Adrenal gland (tissue), 9 donors: ENCODE measurements at regions not wholly inside any gene's neighbourhood (a gene's known extent, or its start where the extent isn't known, plus 50 kb on each side); places are given as distances from the start of the nearest gene placed in this dataset.

Experiments used
- DNase-seq, 7 donors: peaks; one replicate each; pipeline ENCODE4 v3.0.0-alpha.2; 2019 to 2020
- H3K27ac ChIP-seq, 5 donors: fragments of 200-600 bp; sonication (generic) in 4 of 5; 1 replicate in 3 of 5; 2 replicates in 2 of 5; pipeline versions ENCODE4 v1.5.1 to v1.8.0; 2016 to 2020; ENCODE audit warnings: mild to moderate bottlenecking in 1 of 5
- H3K27me3 ChIP-seq: fragments of 200-600 bp; 2 replicates; pipeline ENCODE4 v1.8.0; 2021
- H3K36me3 ChIP-seq, 2 donors: fragments of 200-600 bp; replicated peaks in 1 of 2; 1 replicate in 1 of 2; 2 replicates in 1 of 2; pipeline versions ENCODE4 v1.5.1 to v1.8.0; 2018 to 2022
- H3K4me1 ChIP-seq, 2 donors: fragments of 200-600 bp; replicated peaks in 1 of 2; 1 replicate in 1 of 2; 2 replicates in 1 of 2; pipeline versions ENCODE4 v1.5.1 to v1.8.0; 2018 to 2021
- H3K4me3 ChIP-seq, 4 donors: fragments of 200-600 bp; sonication (generic) in 3 of 4; one replicate each; pipeline ENCODE4 v1.5.1; 2016 to 2018
- H3K9me3 ChIP-seq, 3 donors: fragments of 200-600 bp; sonication (generic) in 1 of 3; replicated peaks in 1 of 3; 1 replicate in 2 of 3; 2 replicates in 1 of 3; pipeline versions ENCODE4 v1.5.1 to v1.8.0; 2016 to 2021
- POLR2A ChIP-seq, 2 donors: fragments of 450-650 bp; IDR thresholded peaks; one replicate each; pipeline ENCODE4 v1.6.1; 2017; ENCODE audit warnings: antibody characterized with exemption in 2 of 2, mild to moderate bottlenecking in 2 of 2, moderate library complexity in 1 of 2
- WGBS, 4 donors: extraction: QIAGEN DNeasy Blood & Tissue Kit in 2 of 4; methylation state at CpG; one replicate each; pipeline versions ENCODE4 v1.1.5 to v1.1.7; 2013 to 2017; 5-methylcytosine and 5-hydroxymethylcytosine counted together
- intact Hi-C, 2 donors: fragments of 100-400 bp; cut with DNase I; formaldehyde crosslinking; loops; one replicate each; pipeline versions ENCODE4 v1.14.1 to v1.15.0; 2022 to 2023
- TF ChIP-seq, protein P1 (sequence below), 6 experiments: fragments of 450-650 bp in 4 of 6; fragments of 200-600 bp in 2 of 6; sonication (generic) in 1 of 6; IDR thresholded peaks; 1 replicate in 5 of 6; 2 replicates in 1 of 6; pipeline versions ENCODE4 v1.5.1 to v1.8.0; 2016 to 2021; ENCODE audit warnings: antibody characterized with exemption in 6 of 6, mild to moderate bottlenecking in 2 of 6, moderate library complexity in 1 of 6
- donor health status: healthy with polysubstance abuse.
- donor health status: Bipolar disorder and iron deficiency.
- donor health status: DM: yes; HTN: yes; CAD: no.
- donor health status: DM: no; HTN: no; CAD: no.
- donor health status: DM: no; HTN: no; CAD: no.

GRCh38 chr18:45464619-45465018 is 150.7 kb upstream of the SLC14A2 start:
- Histone ChIP-seq H3K4me3 (no peak overlapping the region), H3K9me3 (no peaks in the 10 kb centered on the region), H3K27ac (no peak overlapping the region), H3K36me3 (no peaks in the 10 kb centered on the region), H3K27me3 (no peaks in the 10 kb centered on the region), H3K4me1 (no peaks in the 10 kb centered on the region)
- TF ChIP-seq, protein P1, sequence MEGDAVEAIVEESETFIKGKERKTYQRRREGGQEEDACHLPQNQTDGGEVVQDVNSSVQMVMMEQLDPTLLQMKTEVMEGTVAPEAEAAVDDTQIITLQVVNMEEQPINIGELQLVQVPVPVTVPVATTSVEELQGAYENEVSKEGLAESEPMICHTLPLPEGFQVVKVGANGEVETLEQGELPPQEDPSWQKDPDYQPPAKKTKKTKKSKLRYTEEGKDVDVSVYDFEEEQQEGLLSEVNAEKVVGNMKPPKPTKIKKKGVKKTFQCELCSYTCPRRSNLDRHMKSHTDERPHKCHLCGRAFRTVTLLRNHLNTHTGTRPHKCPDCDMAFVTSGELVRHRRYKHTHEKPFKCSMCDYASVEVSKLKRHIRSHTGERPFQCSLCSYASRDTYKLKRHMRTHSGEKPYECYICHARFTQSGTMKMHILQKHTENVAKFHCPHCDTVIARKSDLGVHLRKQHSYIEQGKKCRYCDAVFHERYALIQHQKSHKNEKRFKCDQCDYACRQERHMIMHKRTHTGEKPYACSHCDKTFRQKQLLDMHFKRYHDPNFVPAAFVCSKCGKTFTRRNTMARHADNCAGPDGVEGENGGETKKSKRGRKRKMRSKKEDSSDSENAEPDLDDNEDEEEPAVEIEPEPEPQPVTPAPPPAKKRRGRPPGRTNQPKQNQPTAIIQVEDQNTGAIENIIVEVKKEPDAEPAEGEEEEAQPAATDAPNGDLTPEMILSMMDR (IDR thresholded peaks at IDR 0.05): no peak
- WGBS, 4 donors: 29 to 40% (median 36%) methylated on average over 8 of the region's 8 CpGs
- intact Hi-C loops: no loop called here
- DNase-seq: peak in 4 of 7 donors; percentile 12 to 63 (median 26)

DNA sequence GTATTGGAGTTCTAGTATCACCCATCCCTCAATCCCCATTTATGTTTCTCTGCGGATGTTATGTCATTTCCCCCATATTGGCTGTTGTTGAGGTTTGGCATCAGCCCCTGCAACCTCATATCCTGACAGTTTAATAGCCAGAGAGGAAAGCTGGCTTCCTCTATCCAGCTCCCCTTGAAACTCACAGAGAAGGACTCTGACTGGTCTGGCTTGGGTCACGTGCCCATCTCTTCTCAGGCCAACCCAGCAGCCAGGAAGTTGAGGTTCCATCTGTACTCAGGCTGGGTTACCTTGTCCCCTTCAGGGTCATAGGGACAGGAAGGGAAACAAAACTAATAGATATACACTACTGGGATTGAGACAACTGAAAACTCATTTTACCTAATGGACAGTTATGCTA is 148.0 kb upstream of the SLC14A2 start:
- 50 to 79% (median 61%) methylated on average over 2 of the region's 2 CpGs for WGBS, 4 donors
- DNase-seq: no peak
- no peaks in the 10 kb centered on the region for H3K27me3 ChIP-seq
- TF ChIP-seq, protein P1 (IDR thresholded peaks at IDR 0.05): no peak
- no peak for TF ChIP-seq POLR2A (IDR thresholded peaks at IDR 0.05)
- H3K9me3 ChIP-seq: no peaks in the 10 kb centered on the region
- H3K36me3 ChIP-seq: no peaks in the 10 kb centered on the region
- no peak overlapping the region for H3K27ac ChIP-seq
- no peaks in the 10 kb centered on the region for H3K4me1 ChIP-seq
- no peak overlapping the region for H3K4me3 ChIP-seq
- intact Hi-C loops: no loop called here

GRCh38 chr18:45467945-45468344 is 147.3 kb upstream of the SLC14A2 start:
- intact Hi-C loops: no loop called here
- 65 to 78% (median 73%) methylated on average over 2 of the region's 2 CpGs for WGBS, 4 donors
- H3K4me3 ChIP-seq: no peak overlapping the region

GRCh38 chr18:45478889-45479288 is 136.4 kb upstream of the SLC14A2 start:
- DNase-seq: no peak
- H3K27me3 ChIP-seq: no peaks in the 10 kb centered on the region
- H3K4me3 ChIP-seq: no peak overlapping the region
- peaks cover 0 to 6% of the 10 kb centered on the region in 2 donors for H3K4me1 ChIP-seq
- H3K9me3 ChIP-seq: no peaks in the 10 kb centered on the region
- 88 to 98% (median 91%) methylated on average over 3 of the region's 3 CpGs for WGBS, 4 donors
- intact Hi-C loops: no loop called here
- H3K27ac ChIP-seq: no peak overlapping the region
- TF ChIP-seq, protein P1 (IDR thresholded peaks at IDR 0.05): no peak
- TF ChIP-seq POLR2A (IDR thresholded peaks at IDR 0.05): no peak
- H3K36me3 ChIP-seq: no peaks in the 10 kb centered on the region

More at GRCh38 chr18:45467945-45468344, 147.3 kb upstream of the SLC14A2 start:
- H3K36me3 ChIP-seq: no peaks in the 10 kb centered on the region
- no peaks in the 10 kb centered on the region for H3K4me1 ChIP-seq
- no peak overlapping the region for H3K27ac ChIP-seq
- TF ChIP-seq, protein P1 (IDR thresholded peaks at IDR 0.05): no peak
- TF ChIP-seq POLR2A (IDR thresholded peaks at IDR 0.05): no peak
- DNase-seq: no peak
- H3K9me3 ChIP-seq: no peaks in the 10 kb centered on the region
- H3K27me3 ChIP-seq: no peaks in the 10 kb centered on the region
